COR-L47 (cell line): ENCODE measurements at regions not wholly inside any gene's neighbourhood (a gene's known extent, or its start where the extent isn't known, plus 50 kb on each side); places are given as distances from the start of the nearest gene placed in this dataset.
A peak's percentile ranks its signal among the peaks of the same experiment; 100 is the strongest.

ENCODE experiments used
- DNase-seq: peaks from one replicate; lab custom pipeline; 2025; lab: John Stamatoyannopoulos, UW

DNA sequence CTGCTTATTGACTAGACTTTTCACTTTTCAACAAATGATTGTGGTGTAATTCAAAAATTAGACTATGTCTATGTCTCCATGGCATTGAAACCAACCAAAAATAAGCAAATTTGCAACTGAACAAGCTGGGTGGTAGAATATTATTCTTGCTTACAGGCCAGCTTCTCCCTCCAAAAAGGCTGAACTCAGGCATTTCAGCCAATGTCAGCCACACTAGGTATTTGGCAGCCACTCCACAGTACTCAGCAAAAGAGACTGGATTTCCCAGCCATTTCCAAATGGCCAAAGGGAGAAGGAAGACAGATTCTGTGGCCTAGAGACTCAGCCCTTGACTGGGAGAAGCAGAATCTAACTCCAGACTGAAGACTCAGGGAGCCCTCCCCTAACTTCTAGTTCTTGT lies 121.8 kb upstream of the IRX5 start:
- no peak for DNase-seq

DNA sequence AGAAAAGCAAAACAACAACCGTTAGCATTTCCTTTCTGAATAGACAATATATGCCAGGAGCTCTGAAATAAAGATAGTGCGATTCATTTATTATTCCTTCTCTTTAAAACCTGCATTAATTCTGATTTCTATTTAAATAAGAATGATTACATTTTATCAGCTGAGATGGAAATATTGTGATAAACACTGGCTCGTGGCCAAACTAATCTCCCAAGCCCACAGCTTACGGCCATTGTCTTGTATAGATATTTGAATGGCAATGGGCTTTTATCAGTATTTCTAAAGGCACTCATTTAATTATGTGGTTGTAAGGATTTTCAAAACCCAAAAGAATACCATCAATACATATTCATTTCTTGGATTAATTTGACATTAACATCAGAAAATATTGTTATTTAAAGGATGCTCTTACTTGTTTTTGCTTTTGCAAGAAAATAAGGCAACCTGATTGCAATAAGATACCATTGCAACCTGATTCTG lies 123.7 kb upstream of the IRX5 start:
- no peak for DNase-seq

- no peak for DNase-seq
These were observed 124.3 kb upstream of the IRX5 start for GRCh38 chr16:54806378-54806777.

DNA sequence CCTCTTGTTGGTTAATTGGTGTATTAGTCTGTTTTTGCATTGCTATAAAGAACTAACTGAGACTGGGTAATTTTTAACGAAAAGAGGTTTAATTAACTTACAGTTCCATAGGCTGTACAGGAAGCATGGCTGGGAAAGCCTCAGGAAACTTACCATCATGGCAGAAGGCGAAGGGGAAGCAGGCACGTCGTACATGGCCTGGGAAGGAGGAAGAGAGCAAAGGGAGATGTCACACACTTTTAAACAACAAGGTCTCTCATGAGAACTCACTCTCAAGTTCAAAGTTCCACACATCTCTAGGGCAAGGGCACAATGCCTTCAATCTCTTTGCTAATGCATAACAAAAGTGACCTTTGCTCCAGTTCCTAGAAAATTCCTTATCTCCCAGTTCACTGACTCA lies 125.0 kb upstream of the IRX5 start:
- DNase-seq, result no peak

DNA sequence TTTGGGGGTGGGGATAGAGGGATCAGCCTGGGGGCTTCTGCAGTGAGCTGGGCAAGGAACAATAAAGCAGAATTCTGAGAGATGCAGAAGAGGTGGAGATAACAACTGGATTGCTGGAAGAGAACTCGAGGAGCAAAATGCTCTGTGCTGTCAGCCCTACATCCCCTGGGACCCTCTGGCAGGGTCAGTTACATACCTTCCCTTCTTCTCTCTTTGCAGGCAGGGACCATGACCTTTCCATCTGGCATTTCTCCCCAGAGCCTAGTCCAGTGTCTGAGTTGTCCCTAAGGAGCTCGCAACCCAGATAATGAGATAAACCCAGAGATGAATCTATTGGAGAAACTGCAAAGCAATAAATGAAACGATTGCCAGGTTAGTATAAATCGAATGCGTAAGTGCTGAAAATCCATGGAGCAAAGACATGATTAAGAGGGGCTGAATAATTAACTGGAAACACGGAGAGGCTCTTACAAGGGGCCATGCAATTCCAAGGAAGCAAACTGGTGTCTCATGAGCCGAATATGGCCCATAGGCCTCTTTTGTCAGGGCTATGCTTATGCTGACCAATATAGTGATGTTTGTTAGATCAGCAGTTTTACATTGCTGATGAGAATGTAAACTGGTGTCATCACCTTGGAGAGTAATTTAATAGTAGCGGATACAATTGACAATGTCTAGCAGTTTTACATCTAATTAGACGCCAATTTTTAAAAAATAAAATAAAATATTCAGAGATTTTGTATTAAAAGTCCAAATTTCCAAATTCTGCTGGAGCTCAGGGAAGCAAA lies 129.4 kb upstream of the IRX5 start:
- no peak for DNase-seq

- no peak for DNase-seq
These were observed 132.4 kb upstream of the IRX5 start for GRCh38 chr16:54798267-54798666.

GRCh38 chr16:54796211-54796610 lies 134.5 kb upstream of the IRX5 start:
- no peak for DNase-seq

DNA sequence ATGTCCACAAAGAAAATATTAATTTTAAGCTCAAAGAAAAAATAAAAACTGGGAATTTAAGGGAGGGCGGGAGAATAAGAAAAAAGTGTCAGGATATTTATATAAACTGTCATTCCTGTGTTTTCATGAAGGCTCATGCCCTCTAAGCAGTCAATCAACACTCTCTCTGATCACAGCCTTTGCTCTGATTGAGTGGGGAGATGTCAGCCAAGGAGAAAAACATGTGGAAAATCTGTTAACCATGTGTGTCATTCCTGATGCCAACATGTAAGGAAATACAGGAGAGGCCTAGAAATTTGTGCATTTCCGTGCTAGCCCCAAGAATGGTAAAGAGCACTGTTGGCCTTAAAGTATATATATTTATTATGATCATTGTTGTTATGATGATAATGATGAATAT lies 137.9 kb upstream of the IRX5 start:
- no peak for DNase-seq

- no peak for DNase-seq
These were observed 143.6 kb upstream of the IRX5 start for GRCh38 chr16:54787045-54787444.

DNA sequence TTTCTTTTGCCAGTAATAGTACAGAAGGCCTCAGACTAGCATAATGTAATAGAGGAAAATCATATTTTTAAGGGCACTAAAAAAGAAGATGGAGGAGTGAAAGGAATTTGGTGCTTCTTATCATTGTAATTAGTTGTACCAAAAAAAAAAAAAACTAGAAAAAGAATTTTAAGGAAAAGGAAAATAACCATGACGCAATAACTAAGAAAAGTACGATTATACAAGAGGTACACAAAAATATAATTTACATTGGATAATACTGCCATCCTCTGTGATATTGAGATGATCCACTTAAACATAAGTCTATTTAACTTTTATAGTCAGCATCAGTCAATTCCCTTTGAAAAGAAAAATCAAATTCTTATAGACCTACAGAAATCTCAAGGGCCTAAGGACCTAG lies 146.7 kb upstream of the IRX5 start:
- no peak for DNase-seq

- DNase-seq, result no peak
These were observed 147.4 kb upstream of the IRX5 start for GRCh38 chr16:54783226-54783625.

- no peak for DNase-seq
These were observed 150.4 kb upstream of the IRX5 start for GRCh38 chr16:54780266-54780665.

GRCh38 chr16:54779549-54779948 lies 151.1 kb upstream of the IRX5 start:
- DNase-seq, result no peak

DNA sequence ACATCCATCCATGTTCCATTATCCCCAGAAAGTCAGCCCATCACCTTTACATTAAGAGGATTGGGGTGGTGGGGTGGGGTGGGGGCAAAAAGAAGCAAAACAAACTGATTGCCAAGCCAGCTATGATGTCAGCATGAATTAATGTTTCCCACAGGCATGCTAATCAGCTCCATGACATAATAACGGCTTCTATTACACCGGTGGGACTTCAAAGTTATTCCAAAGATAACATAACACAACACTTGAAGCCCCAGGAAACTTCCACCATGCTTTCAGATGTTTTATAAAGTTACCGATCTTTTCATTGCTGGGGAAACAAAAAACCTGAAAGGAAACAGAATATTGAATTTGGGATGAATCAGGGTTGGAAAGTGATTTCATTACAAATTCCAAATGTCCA lies 155.9 kb upstream of the IRX5 start:
- no peak for DNase-seq

GRCh38 chr16:54772400-54772799 lies 158.3 kb upstream of the IRX5 start:
- no peak for DNase-seq

- no peak for DNase-seq
These were observed 164.3 kb upstream of the IRX5 start for GRCh38 chr16:54766355-54766754.

GRCh38 chr16:54750249-54750648 lies 180.4 kb upstream of the IRX5 start:
- no peak for DNase-seq

DNA sequence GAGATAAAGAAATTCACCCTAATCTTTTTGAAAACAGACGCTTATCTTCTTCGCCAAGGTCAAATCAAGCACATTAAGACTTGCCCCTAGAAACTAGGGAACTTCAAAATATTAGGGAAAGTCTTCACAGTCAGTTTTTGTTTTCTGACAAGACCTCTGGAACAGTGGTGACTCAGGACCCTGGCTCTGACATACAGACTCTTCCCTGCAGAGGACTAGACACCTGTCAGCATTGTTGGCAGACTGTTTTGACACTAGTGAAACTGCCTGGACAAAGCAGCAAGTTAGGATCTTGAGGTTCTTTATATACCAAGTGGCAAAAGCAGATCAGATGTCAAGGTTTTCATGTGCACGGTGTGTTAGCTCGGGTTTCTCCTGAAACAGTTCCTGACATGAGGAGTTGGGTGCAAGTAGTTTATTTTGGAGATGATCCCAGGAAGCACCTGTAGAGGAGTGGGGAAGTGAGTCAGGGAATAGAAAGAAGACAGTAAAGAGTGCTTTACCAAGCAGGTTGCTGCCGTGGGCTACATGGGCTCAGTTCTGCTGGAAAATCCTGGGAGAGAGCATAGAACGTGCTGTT lies 182.0 kb upstream of the IRX5 start:
- no peak for DNase-seq

GRCh38 chr16:54746596-54746995 lies 184.1 kb upstream of the IRX5 start:
- no peak for DNase-seq

DNA sequence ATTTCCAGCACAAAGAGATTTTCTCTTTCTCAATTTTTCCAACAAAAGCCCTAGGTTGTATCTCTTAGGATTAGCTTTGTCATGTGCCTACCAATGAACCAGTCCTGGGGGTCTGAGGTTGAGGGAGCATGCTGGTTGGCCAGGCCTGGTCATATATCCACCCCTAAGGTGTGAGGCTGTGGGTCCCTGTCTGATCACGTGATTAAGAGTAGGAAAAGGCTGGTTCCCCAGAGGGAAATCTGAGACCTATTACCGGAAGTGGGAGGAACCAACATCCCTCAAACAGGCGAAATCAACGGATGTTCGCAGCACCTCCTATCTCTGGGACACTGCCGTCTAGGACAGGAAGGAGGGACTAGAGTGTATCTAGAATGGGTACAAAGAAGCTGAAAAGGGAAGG lies 185.7 kb upstream of the IRX5 start:
- DNase-seq, result no peak

DNA sequence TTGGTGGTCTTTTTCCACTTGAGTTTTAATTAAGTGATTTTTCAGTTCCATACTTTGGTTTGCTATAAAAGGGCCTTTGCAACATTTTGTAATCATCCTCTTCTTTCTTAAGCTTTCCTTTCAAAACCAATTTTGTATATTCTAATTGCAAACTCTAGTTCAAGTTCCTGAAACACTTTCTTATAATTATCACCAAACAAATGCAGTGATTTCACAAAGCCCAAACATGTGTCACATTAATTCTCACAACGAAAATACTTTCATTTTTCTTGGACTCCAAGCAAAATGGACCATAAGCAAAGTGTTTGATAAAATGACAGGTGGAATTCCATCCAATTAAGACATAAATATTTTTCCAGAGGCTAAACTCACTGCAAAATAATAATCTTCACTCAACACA lies 188.2 kb upstream of the IRX5 start:
- DNase-seq, result no peak

GRCh38 chr16:54739381-54739780 lies 191.3 kb upstream of the IRX5 start:
- DNase-seq, result no peak

GRCh38 chr16:54734156-54734555 lies 196.5 kb upstream of the IRX5 start:
- no peak for DNase-seq

- peak; percentile 50 for DNase-seq
These were observed 203.0 kb upstream of the IRX5 start for GRCh38 chr16:54727696-54728095.
